GM13976 (cell line): ENCODE measurements at regions not wholly inside any gene's neighbourhood (a gene's known extent, or its start where the extent isn't known, plus 50 kb on each side); places are given as distances from the start of the nearest gene placed in this dataset.

ENCODE experiments used
- DNase-seq: peaks from one replicate; pipeline ENCODE4 v3.0.0; 2012; ENCODE audit warnings: low spot score
- in situ Hi-C: fragments of 300-500 bp; cut with MboI; formaldehyde crosslinking; loops from one replicate; pipeline ENCODE4 v1.12.0; 2022; ENCODE audit warnings: low sequenced_read_pairs, mixed read lengths, inconsistent platforms; ENCODE audit not compliant: unreplicated experiment
- TF ChIP-seq, protein P1 (sequence below): IDR thresholded peaks from 2 replicates; pipeline ENCODE4 v1.5.1; 2012; ENCODE audit warnings: borderline replicate concordance, mild to moderate bottlenecking; ENCODE audit not compliant: insufficient read depth; ENCODE audit errors: extremely low read depth, missing control alignments, control extremely low read depth

DNA sequence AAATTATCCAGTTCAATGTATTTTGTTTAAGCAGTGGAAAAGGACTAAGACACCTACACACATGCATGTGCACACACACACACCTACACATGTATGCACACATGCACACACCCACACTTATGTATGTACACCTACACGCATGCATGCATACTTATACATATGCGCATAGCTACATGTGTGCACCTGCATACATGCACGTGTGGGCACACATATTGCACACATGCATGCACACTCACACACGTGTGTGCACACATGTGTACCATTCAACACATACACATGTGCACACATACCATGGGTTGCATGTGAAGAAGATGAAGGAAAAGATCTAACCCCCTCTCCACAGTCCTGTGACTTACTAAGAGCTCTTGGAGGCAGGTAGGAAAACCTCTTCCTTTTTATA is 122.0 kb upstream of the MAFB start:
- in situ Hi-C loops, result no loop called here
- no peak for DNase-seq
- TF ChIP-seq, protein P1, sequence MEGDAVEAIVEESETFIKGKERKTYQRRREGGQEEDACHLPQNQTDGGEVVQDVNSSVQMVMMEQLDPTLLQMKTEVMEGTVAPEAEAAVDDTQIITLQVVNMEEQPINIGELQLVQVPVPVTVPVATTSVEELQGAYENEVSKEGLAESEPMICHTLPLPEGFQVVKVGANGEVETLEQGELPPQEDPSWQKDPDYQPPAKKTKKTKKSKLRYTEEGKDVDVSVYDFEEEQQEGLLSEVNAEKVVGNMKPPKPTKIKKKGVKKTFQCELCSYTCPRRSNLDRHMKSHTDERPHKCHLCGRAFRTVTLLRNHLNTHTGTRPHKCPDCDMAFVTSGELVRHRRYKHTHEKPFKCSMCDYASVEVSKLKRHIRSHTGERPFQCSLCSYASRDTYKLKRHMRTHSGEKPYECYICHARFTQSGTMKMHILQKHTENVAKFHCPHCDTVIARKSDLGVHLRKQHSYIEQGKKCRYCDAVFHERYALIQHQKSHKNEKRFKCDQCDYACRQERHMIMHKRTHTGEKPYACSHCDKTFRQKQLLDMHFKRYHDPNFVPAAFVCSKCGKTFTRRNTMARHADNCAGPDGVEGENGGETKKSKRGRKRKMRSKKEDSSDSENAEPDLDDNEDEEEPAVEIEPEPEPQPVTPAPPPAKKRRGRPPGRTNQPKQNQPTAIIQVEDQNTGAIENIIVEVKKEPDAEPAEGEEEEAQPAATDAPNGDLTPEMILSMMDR, result no peak

GRCh38 chr20:40811660-40812414 is 122.8 kb upstream of the MAFB start:
- in situ Hi-C loops, result no loop called here
- TF ChIP-seq, protein P1, result no peak
- DNase-seq, result no peak

DNA sequence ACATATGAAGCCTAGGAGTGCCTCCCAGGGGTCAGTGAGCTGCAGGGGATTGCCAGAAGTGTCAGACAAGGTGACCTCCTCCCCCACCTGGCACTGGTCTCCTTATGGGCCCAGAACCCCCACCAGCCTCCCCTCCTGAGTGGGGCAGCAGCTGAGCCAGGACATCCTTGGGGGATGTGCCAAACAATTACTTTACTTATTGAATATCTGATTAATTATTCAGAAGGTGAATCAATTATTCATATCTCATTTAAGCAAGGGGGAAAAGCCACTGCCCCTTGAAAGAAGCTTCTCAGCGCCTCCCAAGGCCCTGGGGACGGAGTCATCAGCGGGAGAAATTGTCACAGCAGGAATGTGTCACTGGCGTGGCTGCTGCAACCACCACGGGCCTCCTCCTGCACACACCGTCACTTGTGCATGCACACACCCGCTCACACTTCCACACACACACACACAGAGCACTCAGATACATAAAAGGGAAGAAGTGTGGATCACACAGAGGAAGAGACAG is 123.4 kb upstream of the MAFB start:
- TF ChIP-seq, protein P1, result no peak
- no peak for DNase-seq
- in situ Hi-C loops, result no loop called here

GRCh38 chr20:40813029-40813431 is 124.0 kb upstream of the MAFB start:
- DNase-seq, result no peak
- TF ChIP-seq, protein P1, result no peak
- in situ Hi-C loops, result no loop called here

- in situ Hi-C loops, result no loop called here
- DNase-seq, result no peak
- TF ChIP-seq, protein P1, result no peak
Measured at GRCh38 chr20:40813708-40814630, 124.9 kb upstream of the MAFB start.

DNA sequence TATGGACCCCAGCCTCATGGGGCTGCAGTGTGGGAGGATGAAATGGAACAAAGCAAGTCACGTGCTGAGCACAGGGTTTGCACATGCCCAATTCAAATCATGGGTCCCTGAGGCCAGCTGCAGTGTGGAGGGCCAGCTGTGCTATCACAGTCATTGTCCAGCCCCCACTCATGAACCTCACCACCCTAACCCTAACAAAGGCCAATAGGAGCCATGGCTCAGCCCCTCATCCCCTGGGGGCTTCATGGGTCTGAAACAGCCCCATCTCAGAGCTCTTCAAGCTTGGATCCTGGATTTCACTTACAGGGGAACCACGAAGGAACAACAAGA is 125.6 kb upstream of the MAFB start:
- in situ Hi-C loops, result no loop called here
- no peak for DNase-seq
- TF ChIP-seq, protein P1, result no peak
